ENCODE measurements at regions not wholly inside any gene's neighbourhood (a gene's known extent, or its start where the extent isn't known, plus 50 kb on each side); places are given as distances from the start of the nearest gene placed in this dataset.
"Not testable (repeated sequence)": the region's sequence is repeated elsewhere in the genome, so short reads cannot be mapped to it uniquely, and the experiment has no call there.

DNA sequence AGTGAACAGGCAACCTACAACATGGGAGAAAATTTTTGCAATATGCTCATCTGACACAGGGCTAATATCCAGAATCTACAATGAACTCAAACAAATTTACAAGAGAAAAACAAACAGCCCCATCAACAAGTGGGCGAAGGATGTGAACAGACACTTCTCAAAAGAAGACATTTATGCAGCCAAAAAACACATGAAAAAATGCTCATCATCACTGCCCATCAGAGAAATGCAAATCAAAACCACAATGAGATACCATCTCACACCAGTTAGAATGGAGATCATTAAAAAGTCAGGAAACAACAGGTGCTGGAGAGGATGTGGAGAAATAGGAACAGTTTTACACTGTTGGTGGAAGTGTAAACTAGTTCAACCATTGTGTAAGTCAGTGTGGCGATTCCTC is 76.7 kb upstream of the NMU start:
- TF ChIP-seq, protein P1, sequence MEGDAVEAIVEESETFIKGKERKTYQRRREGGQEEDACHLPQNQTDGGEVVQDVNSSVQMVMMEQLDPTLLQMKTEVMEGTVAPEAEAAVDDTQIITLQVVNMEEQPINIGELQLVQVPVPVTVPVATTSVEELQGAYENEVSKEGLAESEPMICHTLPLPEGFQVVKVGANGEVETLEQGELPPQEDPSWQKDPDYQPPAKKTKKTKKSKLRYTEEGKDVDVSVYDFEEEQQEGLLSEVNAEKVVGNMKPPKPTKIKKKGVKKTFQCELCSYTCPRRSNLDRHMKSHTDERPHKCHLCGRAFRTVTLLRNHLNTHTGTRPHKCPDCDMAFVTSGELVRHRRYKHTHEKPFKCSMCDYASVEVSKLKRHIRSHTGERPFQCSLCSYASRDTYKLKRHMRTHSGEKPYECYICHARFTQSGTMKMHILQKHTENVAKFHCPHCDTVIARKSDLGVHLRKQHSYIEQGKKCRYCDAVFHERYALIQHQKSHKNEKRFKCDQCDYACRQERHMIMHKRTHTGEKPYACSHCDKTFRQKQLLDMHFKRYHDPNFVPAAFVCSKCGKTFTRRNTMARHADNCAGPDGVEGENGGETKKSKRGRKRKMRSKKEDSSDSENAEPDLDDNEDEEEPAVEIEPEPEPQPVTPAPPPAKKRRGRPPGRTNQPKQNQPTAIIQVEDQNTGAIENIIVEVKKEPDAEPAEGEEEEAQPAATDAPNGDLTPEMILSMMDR (conservative IDR thresholded peaks at IDR 0.05; ENCODE audit: low read depth, low read length): not testable (repeated sequence)
- TF ChIP-seq EZH2 (IDR thresholded peaks at IDR 0.05; ENCODE audit: low read length, unreplicated experiment): not testable (repeated sequence)
